ENCODE measurements at regions not wholly inside any gene's neighbourhood (a gene's known extent, or its start where the extent isn't known, plus 50 kb on each side); places are given as distances from the start of the nearest gene placed in this dataset.

- Histone ChIP-seq H3K4me1 (no peaks in the 10 kb centered on the region), H3K9me3 (peaks cover 0 to 15% of the 10 kb centered on the region in 2 donors), H3K36me3 (no peaks in the 10 kb centered on the region), H3K4me3 (no peak overlapping the region), H3K27me3 (no peaks in the 10 kb centered on the region), H3K27ac (no peak overlapping the region)
- DNase-seq (ENCODE audit: low spot score), result no peak
- TF ChIP-seq CTCF (IDR thresholded peaks at IDR 0.05), result no peak
Observed at GRCh38 chr12:47527816-47528215, 178.0 kb downstream of the RPAP3 start.

GRCh38 chr12:47520029-47520428, 185.8 kb downstream of the RPAP3 start:
- Histone ChIP-seq H3K4me3 (no peak overlapping the region), H3K36me3 (no peaks in the 10 kb centered on the region), H3K27ac (no peak overlapping the region), H3K9me3 (peaks cover 0 to 11% of the 10 kb centered on the region in 2 donors), H3K4me1 (no peaks in the 10 kb centered on the region), H3K27me3 (no peaks in the 10 kb centered on the region)
- no peak for TF ChIP-seq CTCF (IDR thresholded peaks at IDR 0.05)
- no peak for DNase-seq (ENCODE audit: low spot score)

- Histone ChIP-seq H3K4me1 (no peaks in the 10 kb centered on the region), H3K4me3 (no peak overlapping the region), H3K27me3 (no peaks in the 10 kb centered on the region), H3K36me3 (no peaks in the 10 kb centered on the region), H3K27ac (no peak overlapping the region), H3K9me3 (peaks cover 0 to 11% of the 10 kb centered on the region in 2 donors)
- no peak for DNase-seq (ENCODE audit: low spot score)
- TF ChIP-seq CTCF (IDR thresholded peaks at IDR 0.05), result no peak
Observed at GRCh38 chr12:47517122-47517521, 188.7 kb downstream of the RPAP3 start.

GRCh38 chr12:47509398-47509851, 196.4 kb downstream of the RPAP3 start:
- no peak for DNase-seq (ENCODE audit: low spot score)
- H3K27ac ChIP-seq, result no peak overlapping the region
- no peak overlapping the region for H3K4me3 ChIP-seq

GRCh38 chr12:47507221-47507620, 198.6 kb downstream of the RPAP3 start:
- H3K9me3 ChIP-seq, result no peaks in the 10 kb centered on the region
- no peaks in the 10 kb centered on the region for H3K4me1 ChIP-seq
- H3K27me3 ChIP-seq, result no peaks in the 10 kb centered on the region
- no peak overlapping the region for H3K27ac ChIP-seq
- TF ChIP-seq CTCF (IDR thresholded peaks at IDR 0.05), result no peak
- no peaks in the 10 kb centered on the region for H3K36me3 ChIP-seq
- no peak overlapping the region for H3K4me3 ChIP-seq
- DNase-seq (ENCODE audit: low spot score), result no peak

More at GRCh38 chr12:47509398-47509851, 196.4 kb downstream of the RPAP3 start:
- no peaks in the 10 kb centered on the region for H3K9me3 ChIP-seq
- no peaks in the 10 kb centered on the region for H3K36me3 ChIP-seq
- TF ChIP-seq CTCF (IDR thresholded peaks at IDR 0.05), result no peak
- H3K27me3 ChIP-seq, result no peaks in the 10 kb centered on the region
- H3K4me1 ChIP-seq, result no peaks in the 10 kb centered on the region

GRCh38 chr12:47504775-47505446, 200.9 kb downstream of the RPAP3 start:
- H3K36me3 ChIP-seq, result no peaks in the 10 kb centered on the region
- H3K27ac ChIP-seq, result no peak overlapping the region
- no peaks in the 10 kb centered on the region for H3K27me3 ChIP-seq
- H3K9me3 ChIP-seq, result no peaks in the 10 kb centered on the region
- H3K4me3 ChIP-seq, result no peak overlapping the region
- no peak for TF ChIP-seq CTCF (IDR thresholded peaks at IDR 0.05)
- no peaks in the 10 kb centered on the region for H3K4me1 ChIP-seq
- no peak for DNase-seq (ENCODE audit: low spot score)
